Ramos (cell line): ENCODE measurements at regions not wholly inside any gene's neighbourhood (a gene's known extent, or its start where the extent isn't known, plus 50 kb on each side); places are given as distances from the start of the nearest gene placed in this dataset.

Experiments
- in situ Hi-C: fragments of 300-500 bp; cut with MboI; formaldehyde crosslinking; loops from one replicate; pipeline ENCODE4 v1.14.3; 2022; ENCODE audit warnings: low sequenced_read_pairs; ENCODE audit not compliant: unreplicated experiment

GRCh38 chr2:18849841-18850578 lies 260.6 kb upstream of the NT5C1B start:
- in situ Hi-C loops: no loop called here

GRCh38 chr2:18848646-18849045 lies 259.3 kb upstream of the NT5C1B start:
- in situ Hi-C loops: no loop called here

- in situ Hi-C loops: no loop called here
Observed at GRCh38 chr2:18845854-18846445, 256.6 kb upstream of the NT5C1B start.

- in situ Hi-C loops: no loop called here
Observed at GRCh38 chr2:18842836-18843235, 253.5 kb upstream of the NT5C1B start.

- in situ Hi-C loops: no loop called here
Observed at GRCh38 chr2:18841248-18842150, 252.1 kb upstream of the NT5C1B start.

- in situ Hi-C loops: no loop called here
Observed at GRCh38 chr2:18837240-18837639, 247.9 kb upstream of the NT5C1B start.

GRCh38 chr2:18836436-18836835 lies 247.1 kb upstream of the NT5C1B start:
- in situ Hi-C loops: no loop called here

- in situ Hi-C loops: no loop called here
Observed at GRCh38 chr2:18835787-18836186, 246.4 kb upstream of the NT5C1B start.

GRCh38 chr2:18834341-18834740 lies 245.0 kb upstream of the NT5C1B start:
- in situ Hi-C loops: no loop called here

- in situ Hi-C loops: no loop called here
Observed at GRCh38 chr2:18833941-18834340, 244.6 kb upstream of the NT5C1B start.

- in situ Hi-C loops: no loop called here
Observed at GRCh38 chr2:18831916-18832510, 242.6 kb upstream of the NT5C1B start.

- in situ Hi-C loops: no loop called here
Observed at GRCh38 chr2:18830962-18831361, 241.6 kb upstream of the NT5C1B start.

GRCh38 chr2:18829976-18830375 lies 240.6 kb upstream of the NT5C1B start:
- in situ Hi-C loops: no loop called here

- in situ Hi-C loops: no loop called here
Observed at GRCh38 chr2:18829251-18829902, 240.0 kb upstream of the NT5C1B start.

- in situ Hi-C loops: no loop called here
Observed at GRCh38 chr2:18828296-18828695, 238.9 kb upstream of the NT5C1B start.

GRCh38 chr2:18825838-18826237 lies 236.5 kb upstream of the NT5C1B start:
- in situ Hi-C loops: no loop called here

GRCh38 chr2:18824915-18825314 lies 235.5 kb upstream of the NT5C1B start:
- in situ Hi-C loops: no loop called here

- in situ Hi-C loops: no loop called here
Observed at GRCh38 chr2:18824325-18824790, 235.0 kb upstream of the NT5C1B start.

- in situ Hi-C loops: no loop called here
Observed at GRCh38 chr2:18821431-18821830, 232.1 kb upstream of the NT5C1B start.

- in situ Hi-C loops: no loop called here
Observed at GRCh38 chr2:18820966-18821365, 231.6 kb upstream of the NT5C1B start.
